ENCODE measurements at regions not wholly inside any gene's neighbourhood (a gene's known extent, or its start where the extent isn't known, plus 50 kb on each side); places are given as distances from the start of the nearest gene placed in this dataset.

DNA sequence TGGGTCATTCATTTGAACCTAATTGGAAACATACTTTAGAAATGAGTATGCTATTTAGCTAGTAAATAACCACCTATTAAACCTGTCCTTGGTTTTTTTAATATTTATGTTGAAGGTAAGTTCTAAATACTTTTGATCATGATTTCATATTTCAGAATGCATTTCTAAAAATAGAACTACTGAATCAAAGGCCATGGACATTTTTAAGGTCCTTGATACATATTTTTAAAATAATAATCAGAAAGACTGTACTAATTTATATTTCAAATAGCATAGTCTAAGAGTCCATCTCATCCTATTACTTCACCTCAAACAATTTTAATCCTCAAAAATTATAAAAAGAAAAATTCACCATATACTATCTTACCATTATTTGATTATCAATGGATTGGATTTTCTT is 102.1 kb upstream of the AKR1E2 start:
- no peak overlapping the region for H3K4me3 Mint-ChIP-seq
- peaks cover 12 to 32% of the 10 kb centered on the region in 2 donors for H3K27me3 Mint-ChIP-seq (ENCODE audit: low read depth in 2 of 2)
- H3K27me3 ChIP-seq (ENCODE audit: control insufficient read depth, insufficient read depth, low read length) = no peaks in the 10 kb centered on the region
- no peaks in the 10 kb centered on the region for H3K36me3 ChIP-seq (ENCODE audit: control insufficient read depth, insufficient read depth, low read length)
- H3K9me3 ChIP-seq (ENCODE audit: control insufficient read depth, insufficient read depth, low read length) = no peaks in the 10 kb centered on the region
- TF ChIP-seq, protein P1, sequence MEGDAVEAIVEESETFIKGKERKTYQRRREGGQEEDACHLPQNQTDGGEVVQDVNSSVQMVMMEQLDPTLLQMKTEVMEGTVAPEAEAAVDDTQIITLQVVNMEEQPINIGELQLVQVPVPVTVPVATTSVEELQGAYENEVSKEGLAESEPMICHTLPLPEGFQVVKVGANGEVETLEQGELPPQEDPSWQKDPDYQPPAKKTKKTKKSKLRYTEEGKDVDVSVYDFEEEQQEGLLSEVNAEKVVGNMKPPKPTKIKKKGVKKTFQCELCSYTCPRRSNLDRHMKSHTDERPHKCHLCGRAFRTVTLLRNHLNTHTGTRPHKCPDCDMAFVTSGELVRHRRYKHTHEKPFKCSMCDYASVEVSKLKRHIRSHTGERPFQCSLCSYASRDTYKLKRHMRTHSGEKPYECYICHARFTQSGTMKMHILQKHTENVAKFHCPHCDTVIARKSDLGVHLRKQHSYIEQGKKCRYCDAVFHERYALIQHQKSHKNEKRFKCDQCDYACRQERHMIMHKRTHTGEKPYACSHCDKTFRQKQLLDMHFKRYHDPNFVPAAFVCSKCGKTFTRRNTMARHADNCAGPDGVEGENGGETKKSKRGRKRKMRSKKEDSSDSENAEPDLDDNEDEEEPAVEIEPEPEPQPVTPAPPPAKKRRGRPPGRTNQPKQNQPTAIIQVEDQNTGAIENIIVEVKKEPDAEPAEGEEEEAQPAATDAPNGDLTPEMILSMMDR (IDR thresholded peaks at IDR 0.05) = no peak
- no peak overlapping the region for H3K27ac ChIP-seq (ENCODE audit: low read length)
- no peak overlapping the region for H3K27ac Mint-ChIP-seq
- no peak for DNase-seq
- H3K4me1 Mint-ChIP-seq = peaks cover 0 to 6% of the 10 kb centered on the region in 2 donors
- no peak for ATAC-seq
- no peak overlapping the region for H3K4me3 ChIP-seq (ENCODE audit: low read length)
- H3K36me3 Mint-ChIP-seq = no peaks in the 10 kb centered on the region
- intact Hi-C loops (cut with micrococcal nuclease) = no loop called here
- H3K9me3 Mint-ChIP-seq = no peaks in the 10 kb centered on the region
- H3K4me1 ChIP-seq (ENCODE audit: control insufficient read depth, insufficient read depth, low read length) = no peaks in the 10 kb centered on the region

DNA sequence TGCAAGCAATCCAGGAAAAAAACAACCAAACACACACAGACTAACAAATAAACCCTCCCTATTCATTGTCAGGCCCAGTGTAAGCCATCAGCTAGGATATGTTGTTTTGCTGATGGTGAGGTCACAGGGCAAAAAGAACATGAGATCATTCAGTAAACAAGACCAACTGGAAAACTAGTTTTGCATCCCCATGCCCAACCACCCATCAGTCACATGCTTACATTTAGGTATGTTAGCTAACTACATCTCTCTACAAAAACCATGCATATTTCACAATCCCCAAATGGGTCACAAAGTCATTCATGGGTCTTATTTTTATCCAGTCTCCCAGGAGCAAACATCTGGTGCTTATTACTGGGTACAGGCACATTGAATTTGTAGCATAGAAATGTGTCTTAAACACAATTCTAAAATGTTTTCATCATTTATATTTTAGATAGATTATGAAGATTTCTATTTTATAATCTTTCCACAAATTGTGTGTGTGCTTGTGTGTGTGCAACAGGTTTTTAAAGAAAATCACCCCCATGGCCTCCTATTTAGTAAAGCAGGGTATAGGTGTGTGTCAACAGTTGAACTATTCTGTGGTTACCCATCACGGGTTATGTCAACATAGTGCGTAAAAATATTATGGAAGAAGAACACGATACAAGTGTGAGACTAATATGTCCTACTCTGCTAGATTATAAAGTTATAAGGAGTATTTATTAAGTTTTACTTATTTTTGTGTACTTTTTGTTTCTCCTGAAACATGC is 103.8 kb upstream of the AKR1E2 start:
- 100% methylated on average over 3 of the region's 3 CpGs for WGBS (ENCODE audit: insufficient coverage)
- H3K36me3 Mint-ChIP-seq = no peaks in the 10 kb centered on the region
- Histone ChIP-seq H3K27ac (ENCODE audit: low read length) (no peak overlapping the region), H3K4me1 (ENCODE audit: control insufficient read depth, insufficient read depth, low read length) (no peaks in the 10 kb centered on the region), H3K9me3 (ENCODE audit: control insufficient read depth, insufficient read depth, low read length) (no peaks in the 10 kb centered on the region), H3K4me3 (ENCODE audit: low read length) (no peak overlapping the region), H3K36me3 (ENCODE audit: control insufficient read depth, insufficient read depth, low read length) (no peaks in the 10 kb centered on the region), H3K27me3 (ENCODE audit: control insufficient read depth, insufficient read depth, low read length) (no peaks in the 10 kb centered on the region)
- ATAC-seq (no peak), DNase-seq (no peak)
- no peak overlapping the region for H3K27ac Mint-ChIP-seq
- H3K9me3 Mint-ChIP-seq = no peaks in the 10 kb centered on the region
- peaks cover 12 to 37% of the 10 kb centered on the region in 2 donors for H3K27me3 Mint-ChIP-seq (ENCODE audit: low read depth in 2 of 2)
- intact Hi-C loops (cut with micrococcal nuclease) = no loop called here
- H3K4me3 Mint-ChIP-seq = no peak overlapping the region
- TF ChIP-seq, protein P1 (IDR thresholded peaks at IDR 0.05) = no peak
- peaks cover 0 to 6% of the 10 kb centered on the region in 2 donors for H3K4me1 Mint-ChIP-seq

DNA sequence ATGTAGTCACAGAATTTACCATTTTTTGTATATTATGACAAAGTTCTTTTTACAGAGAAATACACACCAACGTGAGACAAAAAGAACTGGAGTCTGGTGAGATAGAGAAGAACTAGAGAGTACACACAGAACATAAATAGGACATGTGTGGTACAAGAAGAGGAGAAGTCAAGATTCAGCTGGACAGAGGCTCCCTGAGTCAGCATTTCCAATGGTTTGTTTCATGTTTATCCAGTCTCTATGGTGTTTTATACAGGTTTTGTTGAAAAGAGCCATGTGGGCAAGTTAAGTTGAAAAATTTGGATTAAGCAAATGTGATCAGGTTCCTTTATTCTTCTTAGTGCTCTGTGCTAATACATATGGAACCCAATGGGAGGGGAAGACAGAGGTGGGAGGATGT is 105.5 kb upstream of the AKR1E2 start:
- DNase-seq = no peak
- H3K27ac Mint-ChIP-seq = no peak overlapping the region
- H3K27me3 Mint-ChIP-seq (ENCODE audit: low read depth in 2 of 2) = peaks cover 11 to 45% of the 10 kb centered on the region in 2 donors
- Histone ChIP-seq H3K27ac (ENCODE audit: low read length) (no peak overlapping the region), H3K4me3 (ENCODE audit: low read length) (no peak overlapping the region), H3K9me3 (ENCODE audit: control insufficient read depth, insufficient read depth, low read length) (no peaks in the 10 kb centered on the region), H3K36me3 (ENCODE audit: control insufficient read depth, insufficient read depth, low read length) (no peaks in the 10 kb centered on the region), H3K4me1 (ENCODE audit: control insufficient read depth, insufficient read depth, low read length) (no peaks in the 10 kb centered on the region), H3K27me3 (ENCODE audit: control insufficient read depth, insufficient read depth, low read length) (no peaks in the 10 kb centered on the region)
- H3K4me1 Mint-ChIP-seq = peaks cover 0 to 6% of the 10 kb centered on the region in 2 donors
- H3K4me3 Mint-ChIP-seq = no peak overlapping the region
- TF ChIP-seq, protein P1 (IDR thresholded peaks at IDR 0.05) = no peak
- WGBS (ENCODE audit: insufficient coverage) = no CpG with 5 or more reads among the region's 1 CpG
- intact Hi-C loops (cut with micrococcal nuclease) = no loop called here
- no peaks in the 10 kb centered on the region for H3K9me3 Mint-ChIP-seq
- no peaks in the 10 kb centered on the region for H3K36me3 Mint-ChIP-seq
- no peak for ATAC-seq

DNA sequence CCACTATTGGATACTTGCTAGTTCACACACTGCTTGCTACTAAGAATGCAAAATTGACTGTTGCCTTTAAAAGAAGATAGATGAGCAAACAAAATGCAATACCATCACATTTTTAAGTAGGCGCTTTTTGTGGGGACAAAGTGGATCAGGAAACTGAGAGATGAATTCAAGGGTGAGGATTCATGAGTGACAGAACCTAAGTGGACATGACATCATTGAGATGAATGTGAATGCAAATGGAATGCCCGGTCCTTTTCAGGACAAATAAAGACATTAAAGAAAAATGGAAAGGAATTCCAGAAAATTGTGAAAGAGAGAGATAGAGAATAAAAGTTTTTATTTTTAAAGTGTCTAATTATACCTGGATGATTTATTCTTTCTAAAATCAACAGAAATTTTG is 106.3 kb upstream of the AKR1E2 start:
- Mint-ChIP-seq H3K9me3 (no peaks in the 10 kb centered on the region), H3K27ac (no peak overlapping the region), H3K27me3 (ENCODE audit: low read depth in 2 of 2) (peaks cover 14 to 52% of the 10 kb centered on the region in 2 donors), H3K4me3 (no peak overlapping the region), H3K36me3 (no peaks in the 10 kb centered on the region), H3K4me1 (peaks cover 0 to 6% of the 10 kb centered on the region in 2 donors)
- ATAC-seq = no peak
- no peaks in the 10 kb centered on the region for H3K4me1 ChIP-seq (ENCODE audit: control insufficient read depth, insufficient read depth, low read length)
- no peaks in the 10 kb centered on the region for H3K9me3 ChIP-seq (ENCODE audit: control insufficient read depth, insufficient read depth, low read length)
- TF ChIP-seq, protein P1 (IDR thresholded peaks at IDR 0.05) = no peak
- no peak overlapping the region for H3K4me3 ChIP-seq (ENCODE audit: low read length)
- H3K27me3 ChIP-seq (ENCODE audit: control insufficient read depth, insufficient read depth, low read length) = no peaks in the 10 kb centered on the region
- WGBS (ENCODE audit: insufficient coverage) = 100% methylated on average over 2 of the region's 2 CpGs
- H3K36me3 ChIP-seq (ENCODE audit: control insufficient read depth, insufficient read depth, low read length) = no peaks in the 10 kb centered on the region
- intact Hi-C loops (cut with micrococcal nuclease) = no loop called here
- no peak overlapping the region for H3K27ac ChIP-seq (ENCODE audit: low read length)
- no peak for DNase-seq

Data from natural killer cell (primary cell).